HEK293T (cell line): ENCODE measurements at regions not wholly inside any gene's neighbourhood (a gene's known extent, or its start where the extent isn't known, plus 50 kb on each side); places are given as distances from the start of the nearest gene placed in this dataset.

ENCODE experiments used
- CTCF ChIA-PET: fragments of 350-600 bp; formaldehyde crosslinking; extraction: SDS; loops from one replicate; lab custom pipeline; 2021; ENCODE audit warnings: antibody characterized with exemption, inconsistent platforms; lab: Yijun Ruan, JAX
- POLR2A ChIA-PET: fragments of 350-600 bp; formaldehyde crosslinking; extraction: SDS; loops from one replicate; lab custom pipeline; 2020; ENCODE audit warnings: antibody characterized with exemption, inconsistent platforms; lab: Yijun Ruan, JAX
- DNase-seq: peaks from one replicate; pipeline ENCODE4 v3.0.0; 2012; ENCODE audit warnings: mixed read lengths; ENCODE audit errors: extremely low spot score
- ARNT ChIP-seq: fragments of 450-650 bp; IDR thresholded peaks from 2 replicates; pipeline ENCODE4 v1.6.1; 2017; ENCODE audit warnings: mild to moderate bottlenecking
- BHLHE40 ChIP-seq: fragments of 450-650 bp; IDR thresholded peaks from 2 replicates; pipeline ENCODE4 v1.6.1; 2016; ENCODE audit warnings: mild to moderate bottlenecking, moderate library complexity, borderline replicate concordance
- CTBP1 ChIP-seq: fragments of 450-650 bp; IDR thresholded peaks from 2 replicates; pipeline ENCODE4 v1.6.1; 2016; ENCODE audit warnings: borderline replicate concordance
- ELF4 ChIP-seq: fragments of 450-650 bp; IDR thresholded peaks from 2 replicates; pipeline ENCODE4 v1.6.1; 2017; ENCODE audit warnings: antibody characterized with exemption
- FOXA1 ChIP-seq: fragments of 450-650 bp; IDR thresholded peaks from 2 replicates; pipeline ENCODE4 v1.6.1; 2016; ENCODE audit warnings: mild to moderate bottlenecking
- FOXK2 ChIP-seq: fragments of 450-650 bp; IDR thresholded peaks from 2 replicates; pipeline ENCODE4 v1.6.1; 2016; ENCODE audit warnings: mild to moderate bottlenecking
- FOXM1 ChIP-seq: fragments of 450-650 bp; IDR thresholded peaks from 2 replicates; pipeline ENCODE4 v1.6.1; 2017; ENCODE audit warnings: mild to moderate bottlenecking, borderline replicate concordance
- HDGF ChIP-seq: fragments of 450-650 bp; IDR thresholded peaks from 2 replicates; pipeline ENCODE4 v1.6.1; 2017; ENCODE audit warnings: antibody characterized with exemption, borderline replicate concordance
- L3MBTL2 ChIP-seq: fragments of 450-650 bp; conservative IDR thresholded peaks from 2 replicates; pipeline ENCODE4 v1.6.1; 2016; ENCODE audit warnings: mild to moderate bottlenecking
- LEF1 ChIP-seq: fragments of 450-650 bp; IDR thresholded peaks from 2 replicates; pipeline ENCODE4 v1.6.1; 2017; ENCODE audit warnings: mild to moderate bottlenecking, borderline replicate concordance
- NFRKB ChIP-seq: fragments of 450-650 bp; IDR thresholded peaks from 2 replicates; pipeline ENCODE4 v1.6.1; 2016; ENCODE audit warnings: mild to moderate bottlenecking, moderate library complexity
- SP1 ChIP-seq: fragments of 450-650 bp; IDR thresholded peaks from 2 replicates; pipeline ENCODE4 v1.6.1; 2017
- SUZ12 ChIP-seq: fragments of 450-650 bp; IDR thresholded peaks from 2 replicates; pipeline ENCODE4 v1.6.1; 2016; ENCODE audit warnings: mild to moderate bottlenecking
- TARDBP ChIP-seq: fragments of 450-650 bp; IDR thresholded peaks from 2 replicates; pipeline ENCODE4 v1.6.1; 2016
- ZNF384 ChIP-seq: fragments of 450-650 bp; IDR thresholded peaks from 2 replicates; pipeline ENCODE4 v1.6.1; 2016
- TF ChIP-seq, protein P1 (sequence below): fragments of 450-650 bp; IDR thresholded peaks from 2 replicates; pipeline ENCODE4 v1.6.1; 2016

DNA sequence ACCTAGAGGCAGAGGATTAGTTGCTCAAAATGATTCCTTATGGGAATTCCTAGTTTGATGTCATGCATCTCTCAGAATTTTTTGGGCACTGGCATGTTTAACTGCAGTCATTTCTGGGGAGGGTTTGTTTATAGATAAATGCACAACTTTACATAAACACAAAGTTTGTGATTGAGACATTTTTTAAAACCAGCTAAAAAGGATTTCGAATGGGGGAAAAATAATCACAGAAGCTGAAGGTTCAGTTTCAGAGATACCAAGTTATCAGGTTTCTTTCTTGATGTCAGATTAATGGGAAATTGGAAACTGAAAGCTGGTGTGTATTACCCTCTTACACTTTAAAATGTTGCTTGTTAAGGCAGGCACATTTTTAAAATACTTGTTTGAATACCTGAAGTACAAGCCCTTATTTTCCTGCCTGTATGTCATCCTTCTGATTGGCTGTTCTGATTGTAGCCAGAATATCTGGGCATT, 72.1 kb downstream of the DISP1 start:
- TF ChIP-seq, protein P1, sequence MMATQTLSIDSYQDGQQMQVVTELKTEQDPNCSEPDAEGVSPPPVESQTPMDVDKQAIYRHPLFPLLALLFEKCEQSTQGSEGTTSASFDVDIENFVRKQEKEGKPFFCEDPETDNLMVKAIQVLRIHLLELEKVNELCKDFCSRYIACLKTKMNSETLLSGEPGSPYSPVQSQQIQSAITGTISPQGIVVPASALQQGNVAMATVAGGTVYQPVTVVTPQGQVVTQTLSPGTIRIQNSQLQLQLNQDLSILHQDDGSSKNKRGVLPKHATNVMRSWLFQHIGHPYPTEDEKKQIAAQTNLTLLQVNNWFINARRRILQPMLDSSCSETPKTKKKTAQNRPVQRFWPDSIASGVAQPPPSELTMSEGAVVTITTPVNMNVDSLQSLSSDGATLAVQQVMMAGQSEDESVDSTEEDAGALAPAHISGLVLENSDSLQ, result no peak; the same call in 1 of the 2 replicates
- TF ChIP-seq FOXA1, result no peak
- no peak for TF ChIP-seq ELF4
- ChIA-PET CTCF (no interaction called here), POLR2A (no interaction called here)
- no peak for DNase-seq

DNA sequence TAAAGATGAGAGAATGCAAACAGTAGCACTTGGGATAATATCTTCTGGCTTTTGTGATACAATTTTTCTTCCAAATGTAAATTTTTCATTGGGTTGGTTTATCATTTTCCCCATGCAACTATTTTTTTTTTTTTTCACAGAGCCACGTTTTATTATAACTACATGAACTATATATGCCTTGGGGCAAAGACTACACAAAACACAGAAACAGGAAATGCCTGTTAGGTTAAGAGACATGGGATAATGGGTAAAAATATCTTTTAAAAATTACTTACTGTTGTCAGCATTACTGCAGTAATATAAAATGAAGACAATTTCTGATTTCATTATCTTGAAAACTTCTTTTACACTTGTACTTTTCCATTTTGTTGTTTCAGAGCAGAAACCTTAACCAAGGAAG, 74.6 kb downstream of the DISP1 start:
- no peak for DNase-seq
- CTCF ChIA-PET, result no interaction called here
- POLR2A ChIA-PET, result no interaction called here
- no peak for TF ChIP-seq LEF1
- TF ChIP-seq SP1, result no peak
- no peak for TF ChIP-seq ELF4
- TF ChIP-seq FOXA1, result no peak
- no peak for TF ChIP-seq HDGF
- no peak for TF ChIP-seq ARNT
- no peak for TF ChIP-seq NFRKB
- no peak for TF ChIP-seq CTBP1
- TF ChIP-seq L3MBTL2, result no peak
- no peak for TF ChIP-seq ZNF384
- no peak for TF ChIP-seq FOXK2
- TF ChIP-seq FOXM1, result no peak
- TF ChIP-seq BHLHE40, result no peak
- no peak for TF ChIP-seq SUZ12

DNA sequence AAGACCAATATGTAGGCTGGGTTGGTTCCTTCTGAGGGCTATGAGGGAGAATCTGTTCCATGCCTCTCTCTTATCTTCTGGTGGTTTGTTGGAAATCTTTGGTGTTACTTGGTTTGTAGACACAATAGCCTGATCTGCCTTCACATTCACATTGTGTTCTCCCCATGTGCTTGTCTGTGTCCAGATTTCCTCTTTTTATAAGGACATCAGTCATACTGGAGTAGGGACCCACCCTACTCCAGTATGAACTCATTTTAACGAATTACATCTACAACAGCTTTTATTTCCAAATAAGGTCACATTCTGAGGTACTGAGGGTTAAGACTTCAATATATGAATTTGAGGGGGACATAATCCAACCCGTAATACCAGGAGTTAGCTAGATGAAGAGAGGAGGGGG, 75.9 kb downstream of the DISP1 start:
- ChIA-PET POLR2A (no interaction called here), CTCF (no interaction called here)
- no peak for DNase-seq
- TF ChIP-seq ZNF384 (no peak), L3MBTL2 (no peak), BHLHE40 (no peak), FOXK2 (no peak), SUZ12 (no peak), NFRKB (no peak), FOXM1 (no peak), CTBP1 (no peak), ARNT (no peak), LEF1 (no peak), TARDBP (no peak), FOXA1 (no peak), HDGF (no peak)
- TF ChIP-seq, protein P1, result no peak

DNA sequence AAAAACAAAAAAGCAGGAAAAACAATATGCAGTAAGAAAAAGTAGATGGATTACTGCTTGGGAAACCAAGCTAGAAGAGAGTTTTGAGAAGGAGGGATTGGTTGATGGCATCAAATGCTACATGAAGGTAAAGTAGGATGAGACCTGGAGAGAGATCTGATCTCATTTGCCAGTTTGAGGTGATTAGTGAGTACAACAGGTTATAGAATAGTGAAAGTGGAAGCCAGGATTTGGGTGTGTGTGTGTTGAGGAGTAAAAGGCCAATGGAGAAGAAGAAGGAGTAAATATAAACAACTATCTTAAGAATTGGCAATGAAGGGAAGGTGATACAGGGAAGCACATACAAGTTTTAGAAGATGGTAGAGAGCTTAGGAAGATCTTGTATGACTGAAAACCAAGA, 76.7 kb downstream of the DISP1 start:
- no peak for DNase-seq
- TF ChIP-seq ZNF384 (no peak), ARNT (no peak), BHLHE40 (no peak), FOXM1 (no peak), HDGF (no peak), LEF1 (no peak)
- POLR2A ChIA-PET, result no interaction called here
- CTCF ChIA-PET, result no interaction called here

DNA sequence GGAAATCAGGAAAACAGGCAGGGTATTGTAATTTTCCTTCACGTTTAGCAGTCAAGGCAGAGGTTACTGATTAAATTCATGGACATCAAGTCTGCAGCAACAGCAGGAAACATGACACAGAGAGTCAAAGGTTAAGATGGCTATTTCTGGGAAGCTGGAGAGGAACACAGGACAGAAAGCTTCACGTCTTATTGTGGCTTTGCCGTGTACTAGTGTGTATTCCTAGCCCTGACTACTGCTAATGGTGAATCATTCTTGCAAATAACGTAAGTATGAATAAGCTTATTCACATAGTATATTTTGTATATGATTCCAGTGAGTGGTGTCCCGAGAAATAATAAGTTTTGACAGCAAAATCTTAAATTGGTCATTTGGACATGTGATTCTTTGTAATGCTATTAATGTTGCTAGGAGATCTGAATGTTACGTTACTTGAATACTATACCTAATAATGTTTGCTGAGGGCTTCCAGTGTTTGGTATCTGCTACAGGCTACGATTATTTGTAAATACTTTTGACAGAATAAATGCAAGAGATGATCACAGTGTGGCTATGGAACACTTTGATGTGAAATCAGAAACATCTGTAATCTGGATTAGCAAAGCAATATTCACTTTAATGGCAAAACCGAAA, 77.4 kb downstream of the DISP1 start:
- ChIA-PET POLR2A (no interaction called here), CTCF (no interaction called here)
- no peak for DNase-seq
- TF ChIP-seq TARDBP (no peak), FOXK2 (no peak), LEF1 (no peak)

DNA sequence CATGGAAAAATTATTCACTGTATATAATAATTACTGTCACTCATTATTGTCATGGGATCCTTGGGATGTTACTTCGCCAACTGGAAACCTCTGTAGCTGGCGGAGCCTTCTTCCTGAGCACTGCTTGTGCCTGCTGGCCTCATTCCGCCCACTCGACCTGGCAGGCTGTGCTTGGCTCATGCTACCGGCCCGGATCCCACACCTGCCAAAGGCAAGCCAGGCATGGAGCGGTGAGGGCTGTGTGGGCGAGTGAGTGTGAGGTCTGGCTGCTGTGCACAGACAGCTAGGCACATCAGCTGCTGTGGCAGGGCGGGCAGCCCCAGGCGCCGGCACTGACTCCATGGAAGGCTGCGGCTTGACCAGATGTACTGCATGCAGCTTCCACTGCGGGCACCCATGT, 78.4 kb downstream of the DISP1 start:
- DNase-seq, result no peak
- TF ChIP-seq LEF1 (no peak), ARNT (no peak), TARDBP (no peak), BHLHE40 (no peak)
- ChIA-PET CTCF (no interaction called here), POLR2A (no interaction called here)

DNA sequence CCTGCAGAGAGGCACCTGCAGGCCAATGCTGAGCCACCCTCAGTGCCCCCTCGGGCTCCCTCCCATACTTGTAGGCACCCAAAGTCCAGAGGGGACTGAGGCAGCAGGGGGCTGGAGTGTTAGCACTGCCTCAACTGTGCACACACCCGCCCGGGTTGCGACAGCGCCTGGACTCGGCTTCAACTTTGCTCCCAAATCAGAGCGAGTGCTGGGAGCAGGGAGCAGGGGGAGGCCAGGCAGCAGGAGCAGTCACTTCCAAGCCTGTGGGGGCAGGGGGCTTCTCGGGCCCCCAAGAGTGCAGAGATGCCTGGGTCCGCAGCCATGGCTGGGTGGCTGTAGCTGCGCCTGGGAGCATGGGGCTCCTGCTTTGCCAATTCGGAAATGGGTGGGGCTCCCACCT, 79.5 kb downstream of the DISP1 start:
- CTCF ChIA-PET, result no interaction called here
- POLR2A ChIA-PET, result no interaction called here

More for the DNA sequence above, 79.5 kb downstream of the DISP1 start:
- no peak for DNase-seq
- TF ChIP-seq LEF1, result no peak
- TF ChIP-seq, protein P1, result no peak
- TF ChIP-seq SUZ12, result no peak
- TF ChIP-seq CTBP1, result no peak
- no peak for TF ChIP-seq NFRKB
- no peak for TF ChIP-seq FOXK2
- TF ChIP-seq FOXA1, result no peak
- no peak for TF ChIP-seq HDGF
- no peak for TF ChIP-seq ZNF384
- no peak for TF ChIP-seq ELF4
- TF ChIP-seq L3MBTL2, result no peak
- no peak for TF ChIP-seq SP1
- TF ChIP-seq TARDBP, result no peak
- TF ChIP-seq ARNT, result no peak
- no peak for TF ChIP-seq BHLHE40
- no peak for TF ChIP-seq FOXM1
